Natural killer cell (primary cell): ENCODE measurements at regions not wholly inside any gene's neighbourhood (a gene's known extent, or its start where the extent isn't known, plus 50 kb on each side); places are given as distances from the start of the nearest gene placed in this dataset.

ENCODE experiments used
- ATAC-seq, 3 donors: fragments of 150-1000 bp in 2 of 3; fragments of 200-7000 bp in 1 of 3; cut with Tn5 transposase; 1 replicate in 1 of 3; 2 replicates in 2 of 3; pipeline ENCODE4 v1.10.0; 2021; ENCODE audit warnings: mild to moderate bottlenecking in 2 of 3, moderate library complexity in 2 of 3
- DNase-seq, 2 donors: peaks; one replicate each; pipeline versions ENCODE4 v3.0.0 to v3.0.0-alpha.2; 2013 to 2021; ENCODE audit warnings: mixed read lengths in 1 of 2
- H3K27ac ChIP-seq: one replicate; pipeline ENCODE4 v1.5.1; 2013; ENCODE audit warnings: mild to moderate bottlenecking, low read length
- H3K27me3 ChIP-seq: one replicate; pipeline ENCODE4 v1.6.1; 2013; ENCODE audit warnings: low read length; ENCODE audit not compliant: control insufficient read depth, insufficient read depth
- H3K36me3 ChIP-seq: one replicate; pipeline ENCODE4 v1.6.1; 2013; ENCODE audit warnings: low read length; ENCODE audit not compliant: control insufficient read depth, insufficient read depth
- H3K4me1 ChIP-seq: one replicate; pipeline ENCODE4 v1.6.1; 2013; ENCODE audit warnings: low read length; ENCODE audit not compliant: control insufficient read depth, insufficient read depth
- H3K4me3 ChIP-seq: one replicate; pipeline ENCODE4 v1.5.1; 2013; ENCODE audit warnings: low read length
- H3K9me3 ChIP-seq: one replicate; pipeline ENCODE4 v1.6.1; 2013; ENCODE audit warnings: low read length; ENCODE audit not compliant: control insufficient read depth, insufficient read depth
- H3K27ac Mint-ChIP-seq, 2 donors: one replicate each; pipeline ENCODE4 v1.8.0; 2022; ENCODE audit warnings: mild to moderate bottlenecking in 2 of 2, mixed read lengths in 2 of 2, moderate library complexity in 1 of 2
- H3K27me3 Mint-ChIP-seq, 2 donors: one replicate each; pipeline ENCODE4 v1.8.0; 2022; ENCODE audit warnings: low read depth in 2 of 2, mixed read lengths in 2 of 2
- H3K36me3 Mint-ChIP-seq: one replicate; pipeline ENCODE4 v1.8.0; 2022; ENCODE audit warnings: mixed read lengths
- H3K4me1 Mint-ChIP-seq, 2 donors: one replicate each; pipeline ENCODE4 v1.8.0; 2022; ENCODE audit warnings: mixed read lengths in 2 of 2
- H3K4me3 Mint-ChIP-seq: one replicate; pipeline ENCODE4 v1.8.0; 2022; ENCODE audit warnings: mild to moderate bottlenecking, moderate library complexity, mixed read lengths
- H3K9me3 Mint-ChIP-seq, 2 donors: one replicate each; pipeline ENCODE4 v1.8.0; 2022; ENCODE audit warnings: mixed read lengths in 2 of 2
- CTCF ChIP-seq: fragments of 200-600 bp; IDR thresholded peaks from one replicate; pipeline ENCODE4 v1.8.0; 2022; ENCODE audit warnings: antibody characterized with exemption
- WGBS: methylation state at CpG from one replicate; pipeline ENCODE4 v1.1.7; 2013; ENCODE audit warnings: missing lambda C conversion rate; ENCODE audit not compliant: insufficient coverage; 5-methylcytosine and 5-hydroxymethylcytosine counted together
- intact Hi-C: fragments of 100-400 bp; cut with micrococcal nuclease; formaldehyde crosslinking; loops from one replicate; pipeline ENCODE4 v1.14.2; 2022

- Histone ChIP-seq H3K4me3 (no peak overlapping the region), H3K4me1 (no peaks in the 10 kb centered on the region), H3K27me3 (peaks cover 2% of the 10 kb centered on the region), H3K9me3 (no peaks in the 10 kb centered on the region), H3K27ac (no peak overlapping the region), H3K36me3 (no peaks in the 10 kb centered on the region)
- Mint-ChIP-seq H3K9me3 (peaks cover 0 to 4% of the 10 kb centered on the region in 2 donors), H3K4me1 (no peaks in the 10 kb centered on the region), H3K4me3 (no peak overlapping the region), H3K27ac (no peak overlapping the region), H3K36me3 (no peaks in the 10 kb centered on the region), H3K27me3 (peaks cover 22 to 57% of the 10 kb centered on the region in 2 donors)
- intact Hi-C loops = no loop called here
- no peak for DNase-seq
- WGBS = 80% methylated on average over 1 of the region's 1 CpG
- peak in 1 of 3 donors; percentile 33 for ATAC-seq
- no peak for TF ChIP-seq CTCF
Measured at GRCh38 chr10:78424723-78425122, 391.1 kb downstream of the RPS24 start.

GRCh38 chr10:78426181-78426580 lies 392.5 kb downstream of the RPS24 start:
- ATAC-seq (no peak), DNase-seq (no peak)
- H3K4me3 ChIP-seq = no peak overlapping the region
- no peaks in the 10 kb centered on the region for H3K9me3 ChIP-seq
- H3K4me1 ChIP-seq = no peaks in the 10 kb centered on the region
- no peak overlapping the region for H3K27ac ChIP-seq
- peaks cover 27 to 58% of the 10 kb centered on the region in 2 donors for H3K27me3 Mint-ChIP-seq
- no peaks in the 10 kb centered on the region for H3K36me3 ChIP-seq
- H3K4me1 Mint-ChIP-seq = no peaks in the 10 kb centered on the region
- H3K4me3 Mint-ChIP-seq = no peak overlapping the region
- WGBS = 100% methylated on average over 3 of the region's 3 CpGs
- no peak overlapping the region for H3K27ac Mint-ChIP-seq
- H3K27me3 ChIP-seq = peaks cover 2% of the 10 kb centered on the region
- no peak for TF ChIP-seq CTCF
- peaks cover 0 to 4% of the 10 kb centered on the region in 2 donors for H3K9me3 Mint-ChIP-seq
- intact Hi-C loops = no loop called here
- H3K36me3 Mint-ChIP-seq = no peaks in the 10 kb centered on the region

- H3K9me3 Mint-ChIP-seq = peaks cover 0 to 4% of the 10 kb centered on the region in 2 donors
- Histone ChIP-seq H3K4me1 (no peaks in the 10 kb centered on the region), H3K27ac (no peak overlapping the region), H3K4me3 (no peak overlapping the region), H3K9me3 (no peaks in the 10 kb centered on the region), H3K27me3 (peaks cover 2% of the 10 kb centered on the region), H3K36me3 (no peaks in the 10 kb centered on the region)
- H3K27me3 Mint-ChIP-seq = peaks cover 33 to 69% of the 10 kb centered on the region in 2 donors
- no peaks in the 10 kb centered on the region for H3K4me1 Mint-ChIP-seq
- WGBS = 72% methylated on average over 2 of the region's 2 CpGs
- no peak for ATAC-seq
- no peak overlapping the region for H3K27ac Mint-ChIP-seq
- no peak for DNase-seq
- H3K4me3 Mint-ChIP-seq = no peak overlapping the region
- no peaks in the 10 kb centered on the region for H3K36me3 Mint-ChIP-seq
- intact Hi-C loops = no loop called here
- no peak for TF ChIP-seq CTCF
Measured at GRCh38 chr10:78427497-78428031, 393.9 kb downstream of the RPS24 start.

- peaks cover 33 to 63% of the 10 kb centered on the region in 2 donors for H3K27me3 Mint-ChIP-seq
- no CpG with 5 or more reads among the region's 2 CpGs for WGBS
- Histone ChIP-seq H3K27ac (no peak overlapping the region), H3K9me3 (no peaks in the 10 kb centered on the region), H3K4me1 (no peaks in the 10 kb centered on the region), H3K27me3 (peaks cover 2% of the 10 kb centered on the region), H3K4me3 (no peak overlapping the region), H3K36me3 (no peaks in the 10 kb centered on the region)
- ATAC-seq = no peak
- H3K9me3 Mint-ChIP-seq = peaks cover 0 to 4% of the 10 kb centered on the region in 2 donors
- intact Hi-C loops = no loop called here
- no peaks in the 10 kb centered on the region for H3K4me1 Mint-ChIP-seq
- no peak overlapping the region for H3K4me3 Mint-ChIP-seq
- H3K27ac Mint-ChIP-seq = no peak overlapping the region
- TF ChIP-seq CTCF = no peak
- no peak for DNase-seq
- no peaks in the 10 kb centered on the region for H3K36me3 Mint-ChIP-seq
Measured at GRCh38 chr10:78428579-78428978, 394.9 kb downstream of the RPS24 start.
